ENCODE measurements at regions not wholly inside any gene's neighbourhood (a gene's known extent, or its start where the extent isn't known, plus 50 kb on each side); places are given as distances from the start of the nearest gene placed in this dataset.

DNA sequence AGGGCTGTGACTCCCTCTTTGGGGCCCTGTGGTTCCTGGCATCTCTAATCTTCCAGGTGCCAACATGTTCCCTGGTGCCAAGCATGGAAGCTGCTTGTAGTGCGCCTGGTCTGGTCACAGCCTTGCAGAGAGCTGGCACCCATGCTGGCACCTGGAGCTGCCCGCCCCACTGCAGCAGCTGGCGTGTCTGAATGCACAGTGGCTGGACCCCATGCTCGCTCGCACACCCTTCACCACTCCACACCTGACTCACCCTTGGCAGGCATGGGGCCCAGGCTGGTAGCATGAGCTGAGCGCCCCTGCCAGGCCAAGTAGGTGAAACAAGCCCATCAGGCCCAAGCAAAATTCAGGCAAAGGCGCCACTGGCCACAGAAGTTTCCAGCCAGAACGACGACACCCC is 119.1 kb downstream of the DNAAF6 start:
- POLR2A ChIA-PET = no interaction called here
- no TSS peak for BruUV-seq (replicated peaks)
- intact Hi-C loops (cut with micrococcal nuclease; ENCODE audit: unreplicated experiment) = loop anchor here (10.0 kb wide), 1 partner anchor 301 kb away; no protein-coding TSS in a partner anchor
- CTCF ChIA-PET (ENCODE audit: unreplicated experiment) = no interaction called here
- Histone ChIP-seq H3K27ac (ENCODE audit: low read depth, low read length, poor library complexity, severe bottlenecking) (no peak overlapping the region), H3K9me3 (ENCODE audit: low read length) (no peaks in the 10 kb centered on the region), H3K4me1 (ENCODE audit: insufficient read depth, low read length, poor library complexity, severe bottlenecking) (no peaks in the 10 kb centered on the region), H2AFZ (ENCODE audit: low read length) (no peak overlapping the region), H3K4me2 (ENCODE audit: low read length) (no peak overlapping the region), H3K36me3 (ENCODE audit: insufficient read depth, low read length) (no peaks in the 10 kb centered on the region), H4K20me1 (ENCODE audit: insufficient read depth, low read length) (no peaks in the 10 kb centered on the region), H3K4me3 (ENCODE audit: low read depth, low read length, poor library complexity, severe bottlenecking) (no peak overlapping the region), H3K9me2 (ENCODE audit: insufficient read depth, low read length) (no peaks in the 10 kb centered on the region), H3K79me2 (ENCODE audit: insufficient read depth, low read depth, low read length) (no peaks in the 10 kb centered on the region)
- DNase-seq (ENCODE audit: low spot score) = no peak
- TF ChIP-seq, protein P1, sequence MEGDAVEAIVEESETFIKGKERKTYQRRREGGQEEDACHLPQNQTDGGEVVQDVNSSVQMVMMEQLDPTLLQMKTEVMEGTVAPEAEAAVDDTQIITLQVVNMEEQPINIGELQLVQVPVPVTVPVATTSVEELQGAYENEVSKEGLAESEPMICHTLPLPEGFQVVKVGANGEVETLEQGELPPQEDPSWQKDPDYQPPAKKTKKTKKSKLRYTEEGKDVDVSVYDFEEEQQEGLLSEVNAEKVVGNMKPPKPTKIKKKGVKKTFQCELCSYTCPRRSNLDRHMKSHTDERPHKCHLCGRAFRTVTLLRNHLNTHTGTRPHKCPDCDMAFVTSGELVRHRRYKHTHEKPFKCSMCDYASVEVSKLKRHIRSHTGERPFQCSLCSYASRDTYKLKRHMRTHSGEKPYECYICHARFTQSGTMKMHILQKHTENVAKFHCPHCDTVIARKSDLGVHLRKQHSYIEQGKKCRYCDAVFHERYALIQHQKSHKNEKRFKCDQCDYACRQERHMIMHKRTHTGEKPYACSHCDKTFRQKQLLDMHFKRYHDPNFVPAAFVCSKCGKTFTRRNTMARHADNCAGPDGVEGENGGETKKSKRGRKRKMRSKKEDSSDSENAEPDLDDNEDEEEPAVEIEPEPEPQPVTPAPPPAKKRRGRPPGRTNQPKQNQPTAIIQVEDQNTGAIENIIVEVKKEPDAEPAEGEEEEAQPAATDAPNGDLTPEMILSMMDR (conservative IDR thresholded peaks at IDR 0.05; ENCODE audit: low read length) = no peak
- no peak for TF ChIP-seq EZH2phosphoT487 (IDR thresholded peaks at IDR 0.05; ENCODE audit: borderline replicate concordance, low read depth, low read length)

DNA sequence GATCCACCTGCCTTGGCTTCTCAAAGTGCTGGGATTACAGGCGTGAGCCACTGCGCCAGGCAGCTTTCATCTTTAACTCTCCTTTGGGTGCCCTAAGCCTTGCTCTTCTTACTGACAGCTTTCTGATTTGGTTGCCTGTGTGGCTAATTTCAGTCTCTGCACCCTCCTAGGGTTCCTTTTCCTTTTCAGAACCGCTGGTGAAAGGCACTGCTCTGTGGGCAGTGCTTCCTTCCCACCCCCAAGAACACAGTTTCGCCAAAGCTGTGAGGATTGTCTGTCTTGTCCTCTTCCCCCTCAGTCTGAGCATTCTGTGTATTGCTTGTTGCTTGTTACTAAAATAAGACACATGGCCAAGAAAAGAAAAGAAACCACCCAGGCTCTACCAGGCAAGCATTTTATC is 101.4 kb upstream of the FRMPD3 start:
- no peak for DNase-seq (ENCODE audit: low spot score)
- H3K4me2 ChIP-seq (ENCODE audit: low read length) = no peak overlapping the region
- H3K9me3 ChIP-seq (ENCODE audit: low read length) = no peaks in the 10 kb centered on the region
- no peak overlapping the region for H3K27ac ChIP-seq (ENCODE audit: low read depth, low read length, poor library complexity, severe bottlenecking)
- H3K4me1 ChIP-seq (ENCODE audit: insufficient read depth, low read length, poor library complexity, severe bottlenecking) = no peaks in the 10 kb centered on the region
- H4K20me1 ChIP-seq (ENCODE audit: insufficient read depth, low read length) = no peaks in the 10 kb centered on the region
- H2AFZ ChIP-seq (ENCODE audit: low read length) = no peak overlapping the region
- no peaks in the 10 kb centered on the region for H3K9me2 ChIP-seq (ENCODE audit: insufficient read depth, low read length)
- no peaks in the 10 kb centered on the region for H3K79me2 ChIP-seq (ENCODE audit: insufficient read depth, low read depth, low read length)
- TF ChIP-seq, protein P1 (conservative IDR thresholded peaks at IDR 0.05; ENCODE audit: low read length) = no peak
- TF ChIP-seq EZH2phosphoT487 (IDR thresholded peaks at IDR 0.05; ENCODE audit: borderline replicate concordance, low read depth, low read length) = no peak
- intact Hi-C loops (cut with micrococcal nuclease; ENCODE audit: unreplicated experiment) = no loop called here
- H3K36me3 ChIP-seq (ENCODE audit: insufficient read depth, low read length) = no peaks in the 10 kb centered on the region
- POLR2A ChIA-PET = interaction anchor here (0.5 kb wide), 1 partner anchor 453 kb away, joined by 4 read pairs; no protein-coding TSS in a partner anchor
- H3K4me3 ChIP-seq (ENCODE audit: low read depth, low read length, poor library complexity, severe bottlenecking) = no peak overlapping the region
- BruUV-seq (replicated peaks) = no TSS peak
- CTCF ChIA-PET (ENCODE audit: unreplicated experiment) = no interaction called here

DNA sequence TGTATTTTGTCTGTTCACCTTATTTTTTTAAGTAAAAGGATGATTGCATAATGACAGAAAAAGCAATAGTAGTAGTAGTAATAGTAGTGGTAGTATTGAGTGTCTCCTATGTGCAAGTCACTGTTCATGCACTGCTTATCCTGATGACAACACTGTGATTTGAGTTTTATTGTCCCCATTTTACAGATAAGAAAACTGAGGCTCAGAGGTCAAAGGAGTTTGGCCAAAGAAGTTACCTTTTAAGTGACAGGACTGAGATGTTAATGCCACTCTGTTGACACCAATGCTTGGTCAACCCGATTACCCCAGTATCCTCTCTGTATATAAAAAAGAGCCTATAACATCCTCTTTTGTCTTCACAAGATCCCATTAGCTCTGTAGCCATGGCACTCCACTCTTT is 100.5 kb upstream of the FRMPD3 start:
- H3K9me3 ChIP-seq (ENCODE audit: low read length) = no peaks in the 10 kb centered on the region
- H3K27ac ChIP-seq (ENCODE audit: low read depth, low read length, poor library complexity, severe bottlenecking) = no peak overlapping the region
- DNase-seq (ENCODE audit: low spot score) = no peak
- no peaks in the 10 kb centered on the region for H3K9me2 ChIP-seq (ENCODE audit: insufficient read depth, low read length)
- H3K36me3 ChIP-seq (ENCODE audit: insufficient read depth, low read length) = no peaks in the 10 kb centered on the region
- H2AFZ ChIP-seq (ENCODE audit: low read length) = no peak overlapping the region
- intact Hi-C loops (cut with micrococcal nuclease; ENCODE audit: unreplicated experiment) = no loop called here
- ChIA-PET CTCF (ENCODE audit: unreplicated experiment) (no interaction called here), POLR2A (no interaction called here)
- no peaks in the 10 kb centered on the region for H3K4me1 ChIP-seq (ENCODE audit: insufficient read depth, low read length, poor library complexity, severe bottlenecking)
- no peaks in the 10 kb centered on the region for H4K20me1 ChIP-seq (ENCODE audit: insufficient read depth, low read length)
- no peak for TF ChIP-seq EZH2phosphoT487 (IDR thresholded peaks at IDR 0.05; ENCODE audit: borderline replicate concordance, low read depth, low read length)
- TF ChIP-seq, protein P1 (conservative IDR thresholded peaks at IDR 0.05; ENCODE audit: low read length) = no peak
- H3K79me2 ChIP-seq (ENCODE audit: insufficient read depth, low read depth, low read length) = no peaks in the 10 kb centered on the region
- H3K4me3 ChIP-seq (ENCODE audit: low read depth, low read length, poor library complexity, severe bottlenecking) = no peak overlapping the region
- BruUV-seq (replicated peaks) = no TSS peak
- H3K4me2 ChIP-seq (ENCODE audit: low read length) = no peak overlapping the region
